HG03095 (cell line): ENCODE measurements at regions not wholly inside any gene's neighbourhood (a gene's known extent, or its start where the extent isn't known, plus 50 kb on each side); places are given as distances from the start of the nearest gene placed in this dataset.
"Not testable (repeated sequence)": the region's sequence is repeated elsewhere in the genome, so short reads cannot be mapped to it uniquely, and the experiment has no call there.

Experiments
- ATAC-seq: cut with Tn5 transposase; IDR thresholded peaks from one replicate; pipeline ENCODE4 v1.9.1; 2021; ENCODE audit warnings: moderate library complexity; ENCODE audit not compliant: unreplicated experiment

DNA sequence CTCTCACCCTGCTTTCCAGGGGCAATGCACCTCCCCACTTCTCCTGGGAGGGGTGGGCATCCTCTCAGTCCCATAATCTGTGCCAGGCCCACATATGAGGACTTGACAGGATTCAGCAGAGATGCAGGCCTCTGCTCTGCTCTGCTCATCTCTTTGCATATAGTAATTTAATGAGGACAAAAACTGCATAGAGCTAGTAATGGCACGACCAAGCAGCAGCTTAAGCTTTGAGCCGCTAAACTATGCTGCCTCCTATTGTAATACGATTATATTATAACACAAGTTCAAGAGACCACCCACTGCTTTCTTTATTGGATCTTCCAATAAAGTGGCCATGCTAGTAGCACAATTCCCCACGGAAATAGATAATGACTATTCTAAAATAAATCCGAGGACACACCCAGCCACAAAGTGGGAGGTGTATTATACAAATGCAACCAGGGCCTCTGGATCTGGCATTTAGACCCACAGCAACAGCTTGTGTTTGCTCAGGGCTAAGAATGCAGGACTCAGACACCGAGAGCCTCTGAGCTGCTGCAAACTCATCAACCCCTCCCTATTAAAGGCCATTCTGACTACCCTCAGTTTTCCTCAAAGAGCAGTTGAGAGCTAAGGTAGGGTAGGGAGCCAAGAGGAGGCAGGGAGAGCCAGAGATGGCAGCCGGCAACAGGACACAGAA lies 93.6 kb upstream of the PLGLB2 start:
- not testable (repeated sequence) for ATAC-seq

DNA sequence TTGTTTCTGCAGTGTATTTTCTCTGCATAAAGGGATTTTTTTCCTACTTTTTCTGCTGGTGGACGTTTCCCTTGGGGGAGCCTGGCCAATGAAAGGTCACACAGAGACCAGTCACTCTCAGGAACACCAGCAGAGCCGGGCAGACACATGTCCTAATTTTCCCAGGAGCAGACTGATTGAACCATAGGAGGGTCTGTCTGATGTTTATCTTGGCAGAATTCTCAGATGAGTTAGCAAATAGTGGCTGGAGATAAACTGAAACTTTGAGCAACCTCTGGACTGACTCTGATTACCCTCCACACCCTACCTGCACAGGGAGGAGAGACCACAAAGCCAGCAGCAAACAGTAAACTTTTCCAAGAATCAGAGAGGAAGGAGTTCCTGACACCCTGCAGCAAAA lies 90.0 kb upstream of the PLGLB2 start:
- not testable (repeated sequence) for ATAC-seq

DNA sequence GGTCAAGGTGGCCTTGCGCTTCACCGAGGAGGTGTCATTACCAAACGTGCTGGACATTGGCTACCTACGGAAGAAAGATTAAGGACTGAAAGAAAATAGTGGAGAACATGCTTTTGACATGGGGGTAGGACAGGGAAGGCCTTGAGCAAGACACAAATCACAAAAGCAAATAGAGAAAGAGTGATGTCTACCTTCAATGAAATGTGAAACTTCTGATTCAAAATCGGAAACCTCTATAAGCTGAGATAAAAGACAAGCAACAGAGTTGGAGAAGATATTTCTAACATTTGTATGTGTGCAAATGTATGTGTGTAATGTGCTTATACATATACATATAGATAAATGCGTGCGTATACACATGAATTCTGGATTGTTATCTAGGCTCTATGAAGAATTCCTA lies 89.5 kb upstream of the PLGLB2 start:
- not testable (repeated sequence) for ATAC-seq

DNA sequence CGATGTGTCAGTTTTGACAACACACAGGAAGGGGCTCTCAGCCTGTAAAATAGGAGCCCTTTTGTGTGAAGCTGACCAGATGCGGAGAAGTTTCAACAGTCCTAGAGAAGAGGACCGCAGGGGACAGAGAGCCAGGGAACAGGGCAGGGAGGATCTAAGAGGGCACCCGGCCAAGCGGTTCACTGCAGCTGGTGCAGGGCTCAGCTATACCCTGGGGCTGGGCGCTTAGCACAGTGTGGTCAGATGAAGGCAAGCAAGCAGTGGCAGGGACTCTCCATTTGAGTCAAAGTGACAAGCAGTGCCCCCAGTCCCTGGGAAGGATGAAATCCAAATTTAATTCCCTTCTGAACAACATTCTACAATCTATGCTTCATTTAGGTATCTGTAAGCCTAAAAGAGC lies 88.9 kb upstream of the PLGLB2 start:
- not testable (repeated sequence) for ATAC-seq

DNA sequence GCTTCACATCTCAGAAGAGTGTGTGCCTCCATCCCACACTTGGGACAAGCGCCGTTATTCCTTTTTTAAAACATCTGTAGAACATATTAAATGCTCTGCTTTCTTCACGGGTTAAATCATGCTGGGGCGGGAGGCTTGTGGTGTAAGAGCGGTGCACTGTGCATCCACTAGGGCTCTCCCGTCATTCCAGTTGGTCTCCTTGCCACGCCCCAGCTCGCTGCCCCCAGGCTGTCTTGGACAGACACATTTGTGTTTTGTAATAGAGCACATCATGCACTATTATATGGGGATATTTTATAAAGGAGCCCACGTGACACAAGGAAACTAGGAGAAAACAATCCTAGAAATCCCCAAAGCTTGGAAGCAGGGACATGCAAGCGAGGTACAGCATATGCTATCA lies 87.7 kb upstream of the PLGLB2 start:
- ATAC-seq, result not testable (repeated sequence)

DNA sequence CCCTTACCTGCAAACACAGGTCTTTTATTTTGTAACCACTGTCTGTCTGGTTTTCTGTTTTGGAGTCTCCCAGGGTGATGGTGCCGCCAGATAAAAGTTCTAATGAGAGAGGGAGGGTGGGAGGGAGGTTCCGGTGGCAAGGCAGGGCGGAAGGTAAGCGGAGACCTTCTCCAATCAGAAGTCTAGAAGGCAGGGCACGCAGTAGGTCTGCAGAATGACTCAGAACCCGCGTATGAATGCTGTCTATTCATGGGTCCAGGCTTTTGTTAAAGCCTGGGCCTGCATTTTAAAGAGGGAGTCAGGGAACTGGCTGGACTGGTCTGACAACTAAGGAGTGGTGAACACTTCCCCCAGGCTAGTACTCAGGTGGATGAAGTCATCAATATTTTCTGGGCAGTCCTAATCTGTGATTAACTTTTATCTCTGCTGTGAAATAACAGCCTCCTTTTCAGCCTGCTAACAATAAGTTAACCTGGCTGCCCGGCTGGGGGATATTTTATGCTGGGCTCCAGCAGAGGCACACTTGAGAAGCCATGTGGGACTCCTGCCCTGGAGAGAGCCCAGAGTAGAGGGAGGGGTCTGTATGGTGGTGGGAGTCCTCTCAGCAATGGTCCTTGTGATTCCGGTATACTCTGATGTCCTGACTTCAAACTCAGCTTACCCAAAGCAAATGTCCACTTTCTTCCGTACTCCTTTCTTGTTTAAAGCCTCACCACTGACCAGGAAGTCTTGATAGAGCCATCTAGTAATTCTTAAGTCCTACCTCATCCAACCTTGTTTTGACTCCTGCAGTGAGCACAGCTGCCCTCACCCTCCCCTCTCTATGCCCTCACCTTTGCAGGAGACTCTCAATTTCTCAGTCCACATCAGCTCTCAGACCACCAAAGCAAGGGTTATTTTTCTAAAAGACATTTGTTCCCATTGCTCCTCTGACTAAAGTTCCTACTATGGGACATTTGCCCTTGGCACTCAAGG lies 85.3 kb upstream of the PLGLB2 start:
- ATAC-seq, result not testable (repeated sequence)

DNA sequence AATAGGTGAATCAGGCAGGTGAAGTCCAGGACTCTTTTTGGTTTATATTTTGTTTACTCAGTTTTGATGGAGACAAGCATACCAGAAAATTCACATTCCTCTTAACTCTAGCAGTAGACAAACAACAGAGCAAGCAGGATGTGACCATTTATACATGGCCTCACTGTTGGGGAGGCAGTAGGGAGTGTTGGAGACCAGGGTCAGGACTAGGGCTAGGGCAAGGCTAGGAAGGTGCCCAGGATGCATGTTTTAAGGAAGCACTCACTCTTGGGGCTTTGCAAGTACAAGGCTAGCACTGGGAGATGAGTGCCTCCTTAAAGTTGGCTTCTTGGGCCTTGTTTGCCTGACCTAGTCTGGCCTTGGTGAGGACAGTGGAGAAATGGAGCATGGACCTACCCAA lies 84.5 kb upstream of the PLGLB2 start:
- ATAC-seq, result not testable (repeated sequence)

DNA sequence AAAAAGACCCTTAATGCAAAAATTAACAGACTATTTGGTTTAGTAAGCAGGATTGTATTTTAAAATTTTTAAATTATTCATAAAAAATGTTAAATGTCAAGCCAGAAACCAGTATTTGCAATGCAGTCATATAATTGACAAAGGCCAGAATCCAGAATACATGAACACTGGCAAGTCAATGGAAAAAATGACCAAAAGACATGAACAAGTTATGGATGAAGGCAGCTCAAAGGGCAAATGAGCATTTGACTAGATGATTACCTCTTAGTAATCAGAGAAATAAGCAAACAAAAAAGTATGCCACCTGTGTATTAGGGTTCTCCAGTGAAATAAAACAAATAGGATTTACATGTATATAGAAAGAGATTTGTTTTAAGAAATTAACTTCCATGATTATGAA lies 80.9 kb upstream of the PLGLB2 start:
- not testable (repeated sequence) for ATAC-seq

DNA sequence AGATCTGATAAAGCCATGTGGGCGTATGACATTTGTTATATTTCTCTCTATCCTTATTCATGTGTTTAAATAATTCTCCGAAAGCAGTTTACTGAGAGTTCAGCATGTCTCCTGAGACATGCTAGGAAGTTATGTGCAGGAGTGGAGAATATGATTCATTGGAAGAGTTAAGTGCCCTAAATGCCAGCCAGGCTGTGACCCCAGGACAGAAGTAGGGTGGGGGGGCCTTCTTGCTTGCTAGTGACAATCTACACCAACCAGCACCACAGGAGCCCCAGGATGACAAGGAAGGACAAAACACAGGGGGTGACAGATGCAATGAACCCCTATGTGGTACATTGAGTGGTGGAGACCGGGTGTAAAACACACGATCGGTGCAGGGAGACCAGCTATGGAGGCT lies 79.5 kb upstream of the PLGLB2 start:
- not testable (repeated sequence) for ATAC-seq

DNA sequence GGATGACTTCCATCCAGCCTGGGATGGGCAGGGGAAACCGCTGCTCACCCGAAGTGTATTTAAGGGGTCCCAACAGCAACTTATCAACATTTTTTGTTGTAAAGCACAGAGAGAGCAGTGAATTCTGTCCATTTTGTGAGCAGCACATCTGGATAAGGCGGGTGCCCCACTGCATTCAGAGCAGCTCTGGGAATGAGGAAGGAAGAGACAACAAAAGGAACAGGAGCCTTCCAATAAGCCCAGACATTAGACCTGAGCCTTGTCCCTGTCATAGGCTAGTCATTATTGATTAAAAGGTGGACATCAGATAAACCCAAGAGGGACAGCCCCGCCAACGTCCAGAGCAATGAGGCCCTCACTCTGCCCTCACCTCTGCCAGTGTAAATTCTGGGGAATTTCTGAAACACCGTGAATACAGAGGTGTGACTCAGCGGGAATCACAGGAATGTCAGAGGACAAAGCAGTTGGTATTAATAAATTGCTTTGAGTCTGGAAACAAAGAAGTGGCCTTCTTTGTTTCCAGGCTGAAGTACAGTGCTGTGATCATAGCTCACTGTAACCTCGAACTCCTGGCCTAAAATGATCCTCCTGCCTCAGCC lies 78.2 kb upstream of the PLGLB2 start:
- ATAC-seq, result not testable (repeated sequence)

DNA sequence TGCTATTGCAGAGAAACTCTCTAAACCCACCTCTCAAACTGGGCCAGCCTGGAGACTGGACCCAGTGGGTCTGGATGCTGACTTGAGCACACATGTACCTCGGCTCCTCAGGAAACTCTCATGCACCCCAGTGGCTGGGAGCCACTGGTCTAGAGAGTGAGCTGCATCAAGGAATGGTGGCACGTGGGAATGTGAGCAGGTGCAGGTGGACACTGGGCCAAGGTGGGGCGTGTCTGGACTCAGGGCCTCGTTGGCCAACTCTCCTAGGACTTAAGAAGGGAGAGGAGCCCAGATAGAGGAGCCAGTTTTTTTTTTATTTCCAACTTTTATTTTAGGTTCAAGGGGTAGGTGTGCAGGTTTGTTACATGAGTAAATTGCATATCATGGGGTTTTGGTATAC lies 75.5 kb upstream of the PLGLB2 start:
- not testable (repeated sequence) for ATAC-seq

DNA sequence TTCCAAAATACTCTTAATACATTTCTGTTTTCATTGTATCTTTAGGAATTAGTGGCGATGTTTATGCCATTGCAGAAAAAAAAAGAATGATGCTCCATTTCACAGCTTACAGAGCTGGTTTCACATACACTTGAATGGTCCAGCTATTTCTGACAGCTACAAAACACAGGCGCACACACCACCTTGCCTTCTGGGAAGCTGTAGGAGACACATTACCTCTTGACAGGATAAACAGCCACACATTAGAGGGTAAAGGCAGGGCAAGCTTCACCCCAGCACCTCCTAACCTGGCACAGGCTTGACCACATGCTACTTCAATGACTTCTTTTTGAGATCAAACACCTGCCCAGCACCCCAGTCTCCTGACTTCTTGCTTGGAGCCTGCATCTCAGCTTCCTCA lies 73.2 kb upstream of the PLGLB2 start:
- not testable (repeated sequence) for ATAC-seq

DNA sequence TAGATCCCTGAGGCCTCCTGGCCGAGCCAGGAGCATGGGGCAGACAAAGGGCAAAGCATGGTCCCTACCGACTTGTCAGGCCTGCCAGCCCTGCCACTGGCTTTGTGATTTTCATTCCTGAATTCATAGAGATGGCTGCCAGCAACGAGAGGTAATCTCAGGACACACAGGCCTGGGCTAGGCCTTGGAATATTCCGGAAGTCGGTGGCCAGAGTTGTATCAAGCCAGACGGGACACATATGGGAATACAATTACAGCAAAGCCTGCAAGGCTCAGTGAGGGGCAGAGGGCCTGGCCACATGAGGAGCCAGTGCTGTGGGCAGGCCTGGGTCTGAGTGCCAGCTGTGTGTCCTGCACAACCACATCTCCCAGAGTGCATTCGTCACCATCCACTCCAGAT lies 72.4 kb upstream of the PLGLB2 start:
- not testable (repeated sequence) for ATAC-seq

DNA sequence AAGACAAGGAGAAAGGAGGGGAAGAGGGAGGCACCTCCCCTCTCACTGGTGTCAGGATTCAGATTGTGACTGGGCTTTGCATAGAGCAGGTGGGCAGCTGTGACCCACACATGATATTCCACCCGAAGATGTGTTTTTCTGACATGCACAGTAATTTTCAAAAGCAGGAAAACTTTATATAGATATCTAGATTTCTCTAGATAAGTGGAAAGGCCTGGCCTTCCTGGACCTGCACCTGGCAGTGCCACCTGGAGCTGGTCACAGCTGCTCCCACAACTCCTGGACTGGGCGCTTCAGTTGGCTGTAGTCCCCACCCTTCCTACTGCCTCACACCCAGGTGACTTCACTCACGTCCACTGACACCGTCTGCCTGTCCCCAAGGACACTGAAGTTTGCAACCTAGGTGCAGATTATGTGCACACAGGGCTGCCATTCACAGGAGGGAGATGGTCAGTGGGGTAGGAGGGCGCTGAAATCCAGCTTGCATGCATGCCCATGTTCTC lies 70.4 kb upstream of the PLGLB2 start:
- ATAC-seq, result not testable (repeated sequence)

DNA sequence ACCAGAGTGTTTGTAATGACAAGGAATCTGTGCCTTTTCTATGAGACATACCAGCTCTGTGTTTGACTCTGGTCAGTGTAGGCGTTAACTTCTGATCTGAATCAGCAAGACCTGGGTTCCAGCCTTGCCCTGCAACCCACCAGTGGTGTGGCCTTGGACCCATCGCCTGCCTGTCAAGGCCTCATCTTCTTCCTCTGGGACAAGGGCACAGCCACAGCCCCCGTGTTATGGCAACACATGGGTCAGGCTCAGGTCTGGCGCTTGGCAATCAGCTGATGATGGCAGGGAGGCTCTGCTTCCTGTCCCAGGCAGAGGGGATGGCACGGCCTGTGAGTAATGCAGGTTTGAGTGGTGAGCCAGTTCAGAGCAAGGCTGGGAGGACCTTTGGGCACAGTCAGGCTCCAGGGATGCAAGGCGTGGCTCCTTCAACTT lies 69.1 kb upstream of the PLGLB2 start:
- ATAC-seq, result not testable (repeated sequence)

DNA sequence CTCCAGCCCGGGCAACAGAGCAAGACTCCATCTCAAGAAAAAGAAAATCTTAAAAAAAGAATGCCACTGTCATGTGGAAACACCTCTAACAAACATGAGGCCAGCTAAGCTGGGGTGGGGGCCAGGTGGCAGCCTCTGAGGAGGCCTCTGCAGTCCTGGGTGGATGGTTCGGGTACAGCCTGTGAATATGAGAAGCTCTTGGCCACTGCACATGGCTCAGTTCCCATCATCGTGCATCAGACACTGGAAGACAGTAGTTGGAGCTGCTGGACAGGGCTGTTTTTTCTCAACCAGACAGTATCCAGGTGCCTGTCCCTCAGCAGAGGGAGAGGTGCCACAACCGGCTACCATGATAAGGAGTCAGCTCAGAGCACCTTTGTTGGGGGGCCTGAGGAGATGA lies 67.9 kb upstream of the PLGLB2 start:
- ATAC-seq, result not testable (repeated sequence)

DNA sequence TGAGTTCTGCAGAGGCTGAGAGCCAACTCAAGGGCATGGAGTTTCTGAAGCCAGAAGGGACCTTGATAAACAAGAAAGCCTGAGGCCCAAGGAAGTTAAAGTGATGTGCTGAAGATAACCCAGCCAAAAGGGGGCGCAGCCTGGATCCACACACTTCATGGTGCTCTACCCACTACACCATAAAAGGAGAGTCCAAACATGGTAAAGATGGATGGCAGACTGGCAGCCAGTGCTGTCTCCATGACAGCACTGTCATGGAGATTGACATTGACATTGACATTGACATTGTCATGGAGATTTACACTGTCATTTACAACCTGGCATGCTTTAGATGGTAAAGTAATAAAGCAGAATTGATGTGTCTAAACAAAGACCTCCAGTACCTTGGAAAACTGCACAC lies 67.2 kb upstream of the PLGLB2 start:
- not testable (repeated sequence) for ATAC-seq

DNA sequence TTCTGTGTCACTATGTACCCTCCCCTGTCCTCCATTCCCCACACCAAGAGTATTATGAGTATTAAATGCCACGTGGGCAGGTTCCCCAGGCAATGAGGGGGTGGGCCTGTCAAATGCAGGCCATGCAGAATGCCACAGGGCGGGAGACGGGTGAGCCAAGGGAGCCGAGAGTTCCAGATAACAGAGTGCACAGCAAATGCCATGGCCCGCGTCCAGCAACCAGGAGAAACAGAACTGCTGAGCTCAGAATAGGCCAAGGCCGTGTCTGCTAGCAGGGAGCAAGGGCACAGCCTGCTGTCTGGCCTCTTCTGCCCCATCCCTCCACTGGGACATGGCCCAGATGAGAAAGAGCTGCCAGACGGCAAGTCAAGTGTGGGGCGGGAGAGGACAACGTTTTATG lies 64.4 kb upstream of the PLGLB2 start:
- ATAC-seq, result not testable (repeated sequence)

DNA sequence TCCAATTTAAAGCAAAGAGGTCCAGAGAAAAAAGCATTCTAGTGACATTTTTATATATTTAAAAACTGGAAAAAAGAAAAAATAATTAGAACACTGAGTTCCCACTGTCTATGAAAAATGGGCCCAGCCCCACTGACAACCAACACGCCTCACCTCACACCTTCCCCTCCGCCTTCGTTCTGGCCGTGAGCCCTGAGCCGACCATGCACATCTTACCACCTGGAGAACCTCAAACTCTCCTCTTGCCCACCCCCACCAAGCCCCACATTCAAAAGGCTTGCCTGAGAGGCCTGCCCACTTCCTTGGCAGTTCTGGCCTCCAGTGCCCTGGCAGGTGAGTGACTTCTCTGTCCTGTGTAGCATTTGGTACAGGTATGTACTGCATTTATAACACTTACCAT lies 63.9 kb upstream of the PLGLB2 start:
- ATAC-seq, result not testable (repeated sequence)

DNA sequence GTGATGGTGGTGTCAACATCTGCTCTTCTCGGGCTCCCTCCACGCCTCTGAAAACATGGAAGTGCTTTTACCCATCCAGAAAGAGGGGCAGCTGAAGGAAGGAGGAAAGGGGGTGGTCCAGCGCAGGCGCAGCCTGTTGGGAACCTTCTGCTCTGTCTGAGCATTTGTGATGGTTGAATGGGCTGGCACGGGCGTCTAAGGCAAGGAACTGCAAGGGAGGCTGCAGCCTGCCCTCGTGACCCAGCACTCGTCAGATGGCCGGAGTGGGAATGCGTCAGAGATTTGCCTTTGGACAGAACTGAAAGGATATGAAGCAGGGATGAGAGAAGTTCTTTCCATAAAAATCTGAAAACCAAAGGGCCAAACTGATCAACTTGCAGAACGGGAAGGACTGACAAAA lies 62.3 kb upstream of the PLGLB2 start:
- ATAC-seq, result not testable (repeated sequence)

DNA sequence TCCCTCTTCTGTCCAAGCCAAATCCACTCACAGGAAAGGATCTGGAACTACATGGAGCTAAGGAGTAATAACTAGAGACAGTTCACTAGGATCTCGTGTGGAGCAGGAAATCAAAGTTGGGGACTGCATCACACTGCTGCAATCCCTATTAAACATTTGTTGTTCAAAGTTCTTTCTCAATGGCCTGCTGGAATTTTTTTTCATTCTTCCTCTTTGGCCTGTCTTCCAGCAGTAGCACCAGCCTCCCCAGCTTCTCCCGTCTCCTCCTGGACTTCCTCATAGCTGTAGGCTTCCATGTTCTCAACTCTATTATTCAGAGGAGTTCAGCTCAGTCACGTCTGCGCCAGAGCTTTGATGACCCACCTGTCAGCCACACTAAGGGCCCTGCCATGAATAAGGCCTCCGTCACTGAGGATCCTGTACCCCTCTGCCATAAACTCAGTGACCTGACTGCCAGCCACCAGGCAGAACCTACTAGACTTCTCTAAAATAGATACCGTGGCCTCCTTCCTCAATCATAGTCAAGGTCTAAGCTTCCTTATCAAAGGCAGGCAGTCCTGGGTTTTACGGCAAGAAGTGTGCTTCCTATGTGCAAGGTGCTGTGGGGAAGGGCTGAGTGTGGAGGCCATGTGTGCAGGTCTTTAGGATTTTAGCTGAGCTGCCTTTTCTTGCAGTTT lies 60.9 kb upstream of the PLGLB2 start:
- not testable (repeated sequence) for ATAC-seq
